Liver (tissue), 8 donors: ENCODE measurements at regions not wholly inside any gene's neighbourhood (a gene's known extent, or its start where the extent isn't known, plus 50 kb on each side); places are given as distances from the start of the nearest gene placed in this dataset.

Experiments used
- DNase-seq: peaks from one replicate; pipeline ENCODE4 v3.0.0-alpha.2; 2017; ENCODE audit warnings: low spot score
- H3K27ac ChIP-seq, 2 donors: one replicate each; pipeline ENCODE4 v1.7.0; 2013; ENCODE audit warnings: inconsistent platforms in 2 of 2, low read length in 2 of 2, control low read depth in 1 of 2, low read depth in 1 of 2, mild to moderate bottlenecking in 1 of 2
- H3K27me3 ChIP-seq, 4 donors: one replicate each; pipeline versions ENCODE4 v1.6.1 to v1.7.0; 2013; ENCODE audit warnings: low read length in 3 of 4, inconsistent platforms in 1 of 4, mild to moderate bottlenecking in 1 of 4, moderate library complexity in 1 of 4; ENCODE audit not compliant: control insufficient read depth in 4 of 4, insufficient read depth in 4 of 4
- H3K36me3 ChIP-seq, 4 donors: one replicate each; pipeline versions ENCODE4 v1.6.1 to v1.7.0; 2013; ENCODE audit warnings: low read length in 3 of 4, mild to moderate bottlenecking in 3 of 4, low read depth in 1 of 4, moderate library complexity in 1 of 4; ENCODE audit not compliant: control insufficient read depth in 4 of 4, insufficient read depth in 3 of 4
- H3K4me1 ChIP-seq, 4 donors: one replicate each; pipeline versions ENCODE4 v1.6.1 to v1.7.0; 2013; ENCODE audit warnings: low read length in 3 of 4, mild to moderate bottlenecking in 3 of 4, moderate library complexity in 1 of 4; ENCODE audit not compliant: control insufficient read depth in 4 of 4, insufficient read depth in 4 of 4
- H3K4me3 ChIP-seq, 3 donors: one replicate each; pipeline versions ENCODE4 v1.6.1 to v1.7.0; 2013; ENCODE audit warnings: low read length in 3 of 3, control low read depth in 1 of 3, low read depth in 1 of 3, mild to moderate bottlenecking in 1 of 3
- H3K9ac ChIP-seq, 2 donors: one replicate each; pipeline ENCODE4 v1.7.0; 2013; ENCODE audit warnings: low read length in 2 of 2, mild to moderate bottlenecking in 2 of 2, moderate library complexity in 2 of 2, control low read depth in 1 of 2, low read depth in 1 of 2
- H3K9me3 ChIP-seq, 4 donors: one replicate each; pipeline versions ENCODE4 v1.6.1 to v1.7.0; 2013; ENCODE audit warnings: low read length in 3 of 4; ENCODE audit not compliant: control insufficient read depth in 4 of 4
- ATF3 ChIP-seq: IDR thresholded peaks from 2 replicates; pipeline ENCODE4 v1.6.1; 2016; ENCODE audit warnings: antibody characterized with exemption
- CTCF ChIP-seq: fragments of 150-350 bp; IDR thresholded peaks from 2 replicates; pipeline ENCODE4 v1.5.1; 2017; ENCODE audit warnings: improper control_type of control experiment, low read depth, low read length; ENCODE audit not compliant: missing input control
- EGR1 ChIP-seq, 2 donors: IDR thresholded peaks; 2 replicates each; pipeline ENCODE4 v1.6.1; 2016 to 2018; ENCODE audit warnings: antibody characterized with exemption in 2 of 2, low read depth in 2 of 2
- FOXA1 ChIP-seq: IDR thresholded peaks from 2 replicates; pipeline ENCODE4 v1.6.1; 2016; ENCODE audit warnings: antibody characterized with exemption
- GABPA ChIP-seq, 2 donors: IDR thresholded peaks in 1 of 2; conservative IDR thresholded peaks in 1 of 2; 2 replicates each; pipeline ENCODE4 v1.6.1; 2016; ENCODE audit warnings: antibody characterized with exemption in 2 of 2, mild to moderate bottlenecking in 1 of 2, moderate library complexity in 1 of 2
- HNF4A ChIP-seq, 2 donors: conservative IDR thresholded peaks; 2 replicates each; pipeline ENCODE4 v1.6.1; 2016; ENCODE audit warnings: antibody characterized with exemption in 2 of 2, mild to moderate bottlenecking in 2 of 2
- HNF4G ChIP-seq: IDR thresholded peaks from 2 replicates; pipeline ENCODE4 v1.6.1; 2016; ENCODE audit warnings: antibody characterized with exemption
- JUND ChIP-seq, 2 donors: IDR thresholded peaks; 2 replicates each; pipeline ENCODE4 v1.6.1; 2016; ENCODE audit warnings: antibody characterized with exemption in 2 of 2
- MAX ChIP-seq: IDR thresholded peaks from 2 replicates; pipeline ENCODE4 v1.6.1; 2016; ENCODE audit warnings: antibody characterized with exemption
- NR2F2 ChIP-seq: IDR thresholded peaks from 2 replicates; pipeline ENCODE4 v1.6.1; 2016; ENCODE audit warnings: antibody characterized with exemption
- RAD21 ChIP-seq, 2 donors: IDR thresholded peaks; 2 replicates each; pipeline ENCODE4 v1.6.1; 2016; ENCODE audit warnings: antibody characterized with exemption in 2 of 2, mild to moderate bottlenecking in 2 of 2
- REST ChIP-seq: IDR thresholded peaks from 2 replicates; pipeline ENCODE4 v1.6.1; 2016; ENCODE audit warnings: antibody characterized with exemption, mild to moderate bottlenecking
- RXRA ChIP-seq, 2 donors: IDR thresholded peaks; 2 replicates each; pipeline ENCODE4 v1.6.1; 2017 to 2018; ENCODE audit warnings: antibody characterized with exemption in 2 of 2, mild to moderate bottlenecking in 1 of 2
- SP1 ChIP-seq: IDR thresholded peaks from 2 replicates; pipeline ENCODE4 v1.6.1; 2018; ENCODE audit warnings: antibody characterized with exemption, mild to moderate bottlenecking
- TAF1 ChIP-seq: conservative IDR thresholded peaks from 2 replicates; pipeline ENCODE4 v1.6.1; 2016; ENCODE audit warnings: antibody characterized with exemption, mild to moderate bottlenecking
- YY1 ChIP-seq: IDR thresholded peaks from 2 replicates; pipeline ENCODE4 v1.6.1; 2016; ENCODE audit warnings: antibody characterized with exemption, mild to moderate bottlenecking
- ZBTB33 ChIP-seq: IDR thresholded peaks from 2 replicates; pipeline ENCODE4 v1.6.1; 2016; ENCODE audit warnings: antibody characterized with exemption
- WGBS: extraction: QIAGEN DNeasy Blood & Tissue Kit; methylation state at CpG from one replicate; pipeline ENCODE4 v1.1.7; 2013; 5-methylcytosine and 5-hydroxymethylcytosine counted together
- donor health status: healthy.
- donor health status: healthy.
- donor health status: healthy.
- donor health status: healthy.
- donor health status: healthy.

- TF ChIP-seq YY1 (no peak), ZBTB33 (no peak), SP1 (no peak), MAX (no peak), EGR1 (IDR thresholded peaks at IDR 0.05; ENCODE audit: low read depth in 2 of 2) (no peak), HNF4A (conservative IDR thresholded peaks at IDR 0.05) (no peak), ATF3 (no peak), NR2F2 (no peak), TAF1 (no peak), RAD21 (IDR thresholded peaks at IDR 0.05) (no peak), RXRA (IDR thresholded peaks at IDR 0.05) (no peak), GABPA (IDR thresholded peaks at IDR 0.05 in 1 of 2, conservative IDR thresholded peaks at IDR 0.05 in 1 of 2) (no peak), JUND (IDR thresholded peaks at IDR 0.05) (no peak), CTCF (no peak), FOXA1 (no peak), REST (no peak), HNF4G (no peak)
- H3K27me3 ChIP-seq = no peaks in the 10 kb centered on the region
- no peak overlapping the region for H3K27ac ChIP-seq
- peaks cover 0 to 3% (median 0%) of the 10 kb centered on the region in 4 donors for H3K9me3 ChIP-seq
- H3K4me3 ChIP-seq = no peak overlapping the region
- H3K4me1 ChIP-seq = no peaks in the 10 kb centered on the region
- DNase-seq = no peak
- H3K9ac ChIP-seq = no peak overlapping the region
- no peaks in the 10 kb centered on the region for H3K36me3 ChIP-seq
- WGBS = 83% methylated on average over 2 of the region's 2 CpGs
These were observed 334.8 kb downstream of the TEX13C start for GRCh38 chrX:125654501-125654900.

- no peak overlapping the region for H3K9ac ChIP-seq
- H3K36me3 ChIP-seq = no peaks in the 10 kb centered on the region
- DNase-seq = no peak
- no peak overlapping the region for H3K27ac ChIP-seq
- no peak overlapping the region for H3K4me3 ChIP-seq
- H3K27me3 ChIP-seq = no peaks in the 10 kb centered on the region
- peaks cover 0 to 2% (median 0%) of the 10 kb centered on the region in 4 donors for H3K9me3 ChIP-seq
- H3K4me1 ChIP-seq = peaks cover 0 to 13% (median 5%) of the 10 kb centered on the region in 4 donors
- TF ChIP-seq GABPA (IDR thresholded peaks at IDR 0.05 in 1 of 2, conservative IDR thresholded peaks at IDR 0.05 in 1 of 2) (no peak), CTCF (no peak), YY1 (peak; percentile 57), REST (no peak), HNF4A (conservative IDR thresholded peaks at IDR 0.05) (peak; percentile 52 to 73), ATF3 (no peak), EGR1 (IDR thresholded peaks at IDR 0.05; ENCODE audit: low read depth in 2 of 2) (no peak), RXRA (IDR thresholded peaks at IDR 0.05) (peak; percentile 22 to 74)
These were observed 354.1 kb downstream of the TEX13C start for GRCh38 chrX:125673758-125674157.
